Testis (tissue), 2 donors: ENCODE measurements at regions not wholly inside any gene's neighbourhood (a gene's known extent, or its start where the extent isn't known, plus 50 kb on each side); places are given as distances from the start of the nearest gene placed in this dataset.

Experiments
- DNase-seq: peaks from one replicate; pipeline ENCODE4 v3.0.0-alpha.2; 2019
- H3K27ac ChIP-seq, 2 donors: fragments of 200-600 bp; sonication (generic); one replicate each; pipeline ENCODE4 v1.5.1; 2019
- H3K27me3 ChIP-seq: fragments of 200-600 bp; sonication (generic); one replicate; pipeline ENCODE4 v1.5.1; 2019
- H3K36me3 ChIP-seq: fragments of 200-600 bp; sonication (generic); one replicate; pipeline ENCODE4 v1.5.1; 2017; ENCODE audit warnings: low read depth; ENCODE audit errors: missing control alignments
- H3K4me1 ChIP-seq: fragments of 200-600 bp; sonication (generic); one replicate; pipeline ENCODE4 v1.5.1; 2019
- H3K4me3 ChIP-seq, 2 donors: fragments of 200-600 bp; sonication (generic); one replicate each; pipeline ENCODE4 v1.5.1; 2017 to 2019
- H3K9me3 ChIP-seq: fragments of 200-600 bp; sonication (generic); one replicate; pipeline ENCODE4 v1.5.1; 2017
- CTCF ChIP-seq, 3 experiments: fragments of 450-650 bp in 2 of 3; fragments of 200-600 bp in 1 of 3; sonication (generic) in 1 of 3; IDR thresholded peaks; one replicate each; pipeline ENCODE4 v1.5.1; 2016 to 2019; ENCODE audit warnings: antibody characterized with exemption in 3 of 3, mild to moderate bottlenecking in 2 of 3, moderate library complexity in 1 of 3
- POLR2A ChIP-seq: fragments of 450-650 bp; IDR thresholded peaks from one replicate; pipeline ENCODE4 v1.6.1; 2017; ENCODE audit warnings: antibody characterized with exemption, mild to moderate bottlenecking, moderate library complexity
- WGBS, 2 donors: methylation state at CpG; one replicate each; pipeline ENCODE4 v1.1.5; 2018; 5-methylcytosine and 5-hydroxymethylcytosine counted together
- intact Hi-C: fragments of 100-400 bp; cut with DNase I; formaldehyde crosslinking; loops from one replicate; pipeline ENCODE4 v1.15.1; 2023; ENCODE audit warnings: low total_unique reads

GRCh38 chr1:221829327-221830015 is 87.6 kb upstream of the DUSP10 start:
- intact Hi-C loops: no loop called here
- TF ChIP-seq CTCF (IDR thresholded peaks at IDR 0.05) (no peak), POLR2A (no peak)

GRCh38 chr1:221827307-221827642 is 85.4 kb upstream of the DUSP10 start:
- Histone ChIP-seq H3K36me3 (no peaks in the 10 kb centered on the region), H3K4me1 (no peaks in the 10 kb centered on the region), H3K9me3 (no peaks in the 10 kb centered on the region), H3K27me3 (no peaks in the 10 kb centered on the region), H3K4me3 (no peak overlapping the region), H3K27ac (no peak overlapping the region)
- TF ChIP-seq CTCF (IDR thresholded peaks at IDR 0.05) (no peak), POLR2A (no peak)
- intact Hi-C loops: no loop called here
- 80 to 94% methylated on average over 1 of the region's 1 CpG for WGBS, 2 donors
- no peak for DNase-seq

More at GRCh38 chr1:221829327-221830015, 87.6 kb upstream of the DUSP10 start:
- Histone ChIP-seq H3K27me3 (no peaks in the 10 kb centered on the region), H3K27ac (no peak overlapping the region), H3K4me1 (no peaks in the 10 kb centered on the region), H3K9me3 (no peaks in the 10 kb centered on the region), H3K36me3 (no peaks in the 10 kb centered on the region), H3K4me3 (no peak overlapping the region)
- no peak for DNase-seq
- WGBS, 2 donors: 72 to 78% methylated on average over 5 of the region's 5 CpGs

- no peaks in the 10 kb centered on the region for H3K9me3 ChIP-seq
- intact Hi-C loops: no loop called here
These were observed 83.0 kb upstream of the DUSP10 start for GRCh38 chr1:221824909-221825308.

GRCh38 chr1:221824025-221824424 is 82.1 kb upstream of the DUSP10 start:
- Histone ChIP-seq H3K27ac (no peak overlapping the region), H3K4me3 (no peak overlapping the region), H3K9me3 (no peaks in the 10 kb centered on the region), H3K27me3 (no peaks in the 10 kb centered on the region), H3K36me3 (no peaks in the 10 kb centered on the region), H3K4me1 (no peaks in the 10 kb centered on the region)
- TF ChIP-seq CTCF (IDR thresholded peaks at IDR 0.05) (no peak), POLR2A (no peak)
- DNase-seq: no peak
- intact Hi-C loops: no loop called here
- WGBS, 2 donors: 97 to 98% methylated on average over 2 of the region's 2 CpGs

More at GRCh38 chr1:221824909-221825308, 83.0 kb upstream of the DUSP10 start:
- no peak for DNase-seq
- Histone ChIP-seq H3K27me3 (no peaks in the 10 kb centered on the region), H3K27ac (no peak overlapping the region), H3K36me3 (no peaks in the 10 kb centered on the region), H3K4me1 (no peaks in the 10 kb centered on the region), H3K4me3 (no peak overlapping the region)
- no peak for TF ChIP-seq CTCF (IDR thresholded peaks at IDR 0.05)
- no peak for TF ChIP-seq POLR2A
- WGBS, 2 donors: 77 to 88% methylated on average over 1 of the region's 1 CpG

- no peak overlapping the region for H3K27ac ChIP-seq
- no peak overlapping the region for H3K4me3 ChIP-seq
- 35 to 92% methylated on average over 1 of the region's 1 CpG for WGBS, 2 donors
- no peak for TF ChIP-seq POLR2A
- no peak for TF ChIP-seq CTCF (IDR thresholded peaks at IDR 0.05)
- H3K9me3 ChIP-seq: no peaks in the 10 kb centered on the region
- H3K36me3 ChIP-seq: no peaks in the 10 kb centered on the region
- intact Hi-C loops: no loop called here
- DNase-seq: no peak
- no peaks in the 10 kb centered on the region for H3K4me1 ChIP-seq
- H3K27me3 ChIP-seq: no peaks in the 10 kb centered on the region
These were observed 81.7 kb upstream of the DUSP10 start for GRCh38 chr1:221823561-221823960.
